ENCODE measurements at regions not wholly inside any gene's neighbourhood (a gene's known extent, or its start where the extent isn't known, plus 50 kb on each side); places are given as distances from the start of the nearest gene placed in this dataset.

DNA sequence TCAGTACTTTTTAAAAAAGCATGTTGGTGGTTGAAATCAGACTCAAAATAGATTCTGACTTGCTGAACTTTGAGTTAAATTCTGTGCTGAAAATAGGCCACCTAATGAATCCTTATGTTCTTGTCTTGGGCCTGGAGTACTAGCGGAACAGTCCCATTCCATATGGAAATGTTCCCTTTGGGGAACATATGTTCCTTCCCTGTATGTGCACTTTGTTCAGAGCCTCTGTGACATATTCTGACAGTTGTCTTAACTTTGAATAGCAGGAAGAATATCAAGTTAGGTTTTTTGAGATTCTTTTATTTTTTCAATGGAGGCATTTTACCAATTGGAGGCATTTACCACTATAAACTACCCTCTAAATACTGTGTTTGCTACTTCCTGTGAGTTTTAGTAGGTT, 1667.8 kb downstream of the PLA2G4A start:
- ATAC-seq (ENCODE audit: low read depth) (no peak), DNase-seq (ENCODE audit: low spot score) (no peak)
- Histone ChIP-seq H3K9me3 (ENCODE audit: severe bottlenecking) (no peaks in the 10 kb centered on the region), H3K27me3 (ENCODE audit: insufficient read depth, poor library complexity, severe bottlenecking) (no peaks in the 10 kb centered on the region), H3K27ac (ENCODE audit: poor library complexity, severe bottlenecking) (no peak overlapping the region), H3K4me3 (ENCODE audit: severe bottlenecking) (no peak overlapping the region), H3K36me3 (ENCODE audit: low read depth) (no peaks in the 10 kb centered on the region), H3K4me1 (ENCODE audit: insufficient read depth, poor library complexity, severe bottlenecking) (no peaks in the 10 kb centered on the region)
- TF ChIP-seq, protein P1, sequence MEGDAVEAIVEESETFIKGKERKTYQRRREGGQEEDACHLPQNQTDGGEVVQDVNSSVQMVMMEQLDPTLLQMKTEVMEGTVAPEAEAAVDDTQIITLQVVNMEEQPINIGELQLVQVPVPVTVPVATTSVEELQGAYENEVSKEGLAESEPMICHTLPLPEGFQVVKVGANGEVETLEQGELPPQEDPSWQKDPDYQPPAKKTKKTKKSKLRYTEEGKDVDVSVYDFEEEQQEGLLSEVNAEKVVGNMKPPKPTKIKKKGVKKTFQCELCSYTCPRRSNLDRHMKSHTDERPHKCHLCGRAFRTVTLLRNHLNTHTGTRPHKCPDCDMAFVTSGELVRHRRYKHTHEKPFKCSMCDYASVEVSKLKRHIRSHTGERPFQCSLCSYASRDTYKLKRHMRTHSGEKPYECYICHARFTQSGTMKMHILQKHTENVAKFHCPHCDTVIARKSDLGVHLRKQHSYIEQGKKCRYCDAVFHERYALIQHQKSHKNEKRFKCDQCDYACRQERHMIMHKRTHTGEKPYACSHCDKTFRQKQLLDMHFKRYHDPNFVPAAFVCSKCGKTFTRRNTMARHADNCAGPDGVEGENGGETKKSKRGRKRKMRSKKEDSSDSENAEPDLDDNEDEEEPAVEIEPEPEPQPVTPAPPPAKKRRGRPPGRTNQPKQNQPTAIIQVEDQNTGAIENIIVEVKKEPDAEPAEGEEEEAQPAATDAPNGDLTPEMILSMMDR (IDR thresholded peaks at IDR 0.05; ENCODE audit: poor library complexity, severe bottlenecking): no peak

GRCh38 chr1:188497020-188497419, 1668.3 kb downstream of the PLA2G4A start:
- no peaks in the 10 kb centered on the region for H3K4me1 ChIP-seq (ENCODE audit: insufficient read depth, poor library complexity, severe bottlenecking)
- no peaks in the 10 kb centered on the region for H3K27me3 ChIP-seq (ENCODE audit: insufficient read depth, poor library complexity, severe bottlenecking)
- no peak overlapping the region for H3K4me3 ChIP-seq (ENCODE audit: severe bottlenecking)
- no peak overlapping the region for H3K27ac ChIP-seq (ENCODE audit: poor library complexity, severe bottlenecking)
- DNase-seq (ENCODE audit: low spot score) (no peak), ATAC-seq (ENCODE audit: low read depth) (no peak)
- TF ChIP-seq, protein P1 (IDR thresholded peaks at IDR 0.05; ENCODE audit: poor library complexity, severe bottlenecking): no peak
- no peaks in the 10 kb centered on the region for H3K36me3 ChIP-seq (ENCODE audit: low read depth)
- no peaks in the 10 kb centered on the region for H3K9me3 ChIP-seq (ENCODE audit: severe bottlenecking)

- H3K36me3 ChIP-seq (ENCODE audit: low read depth): no peaks in the 10 kb centered on the region
- H3K9me3 ChIP-seq (ENCODE audit: severe bottlenecking): no peaks in the 10 kb centered on the region
- DNase-seq (ENCODE audit: low spot score): no peak
- ATAC-seq (ENCODE audit: low read depth): no peak
- no peak overlapping the region for H3K27ac ChIP-seq (ENCODE audit: poor library complexity, severe bottlenecking)
- H3K4me3 ChIP-seq (ENCODE audit: severe bottlenecking): no peak overlapping the region
- H3K27me3 ChIP-seq (ENCODE audit: insufficient read depth, poor library complexity, severe bottlenecking): no peaks in the 10 kb centered on the region
- TF ChIP-seq, protein P1 (IDR thresholded peaks at IDR 0.05; ENCODE audit: poor library complexity, severe bottlenecking): no peak
- H3K4me1 ChIP-seq (ENCODE audit: insufficient read depth, poor library complexity, severe bottlenecking): no peaks in the 10 kb centered on the region
These were observed 1670.9 kb downstream of the PLA2G4A start for GRCh38 chr1:188499690-188500089.

- Histone ChIP-seq H3K27ac (ENCODE audit: poor library complexity, severe bottlenecking) (no peak overlapping the region), H3K36me3 (ENCODE audit: low read depth) (no peaks in the 10 kb centered on the region), H3K27me3 (ENCODE audit: insufficient read depth, poor library complexity, severe bottlenecking) (no peaks in the 10 kb centered on the region), H3K4me1 (ENCODE audit: insufficient read depth, poor library complexity, severe bottlenecking) (no peaks in the 10 kb centered on the region), H3K4me3 (ENCODE audit: severe bottlenecking) (no peak overlapping the region), H3K9me3 (ENCODE audit: severe bottlenecking) (no peaks in the 10 kb centered on the region)
- TF ChIP-seq, protein P1 (IDR thresholded peaks at IDR 0.05; ENCODE audit: poor library complexity, severe bottlenecking): no peak
- DNase-seq (ENCODE audit: low spot score): no peak
- ATAC-seq (ENCODE audit: low read depth): no peak
These were observed 1686.2 kb downstream of the PLA2G4A start for GRCh38 chr1:188514917-188515316.

GRCh38 chr1:188517139-188517538, 1688.4 kb downstream of the PLA2G4A start:
- Histone ChIP-seq H3K4me1 (ENCODE audit: insufficient read depth, poor library complexity, severe bottlenecking) (no peaks in the 10 kb centered on the region), H3K4me3 (ENCODE audit: severe bottlenecking) (no peak overlapping the region), H3K36me3 (ENCODE audit: low read depth) (no peaks in the 10 kb centered on the region), H3K9me3 (ENCODE audit: severe bottlenecking) (no peaks in the 10 kb centered on the region), H3K27ac (ENCODE audit: poor library complexity, severe bottlenecking) (no peak overlapping the region), H3K27me3 (ENCODE audit: insufficient read depth, poor library complexity, severe bottlenecking) (no peaks in the 10 kb centered on the region)
- TF ChIP-seq, protein P1 (IDR thresholded peaks at IDR 0.05; ENCODE audit: poor library complexity, severe bottlenecking): no peak
- DNase-seq (ENCODE audit: low spot score) (no peak), ATAC-seq (ENCODE audit: low read depth) (no peak)
